Esophagus squamous epithelium (tissue), 4 donors: ENCODE measurements at regions not wholly inside any gene's neighbourhood (a gene's known extent, or its start where the extent isn't known, plus 50 kb on each side); places are given as distances from the start of the nearest gene placed in this dataset.

Experiments used
- CTCF ChIP-seq, 6 experiments: fragments of 450-650 bp in 4 of 6; fragments of 200-600 bp in 2 of 6; sonication (generic) in 2 of 6; IDR thresholded peaks; one replicate each; pipeline ENCODE4 v1.5.1; 2016 to 2019; ENCODE audit warnings: antibody characterized with exemption in 6 of 6, mild to moderate bottlenecking in 4 of 6, moderate library complexity in 4 of 6
- POLR2A ChIP-seq, 4 donors: fragments of 450-650 bp; IDR thresholded peaks; one replicate each; pipeline ENCODE4 v1.6.1; 2017; ENCODE audit warnings: antibody characterized with exemption in 4 of 4, mild to moderate bottlenecking in 4 of 4, moderate library complexity in 3 of 4

GRCh38 chr7:16083931-16084330 lies 337.4 kb downstream of the CRPPA start:
- TF ChIP-seq CTCF (IDR thresholded peaks at IDR 0.05), result no peak
- TF ChIP-seq POLR2A (IDR thresholded peaks at IDR 0.05), result no peak
